Hepatocyte (in vitro differentiated cells): ENCODE measurements at regions not wholly inside any gene's neighbourhood (a gene's known extent, or its start where the extent isn't known, plus 50 kb on each side); places are given as distances from the start of the nearest gene placed in this dataset.

ENCODE experiments used
- EZH2 ChIP-seq: fragments of 200-600 bp; sonication (generic); IDR thresholded peaks from 2 replicates; pipeline ENCODE4 v1.6.1; 2016; ENCODE audit warnings: antibody characterized with exemption, mild to moderate bottlenecking, borderline replicate concordance
- EZH2phosphoT487 ChIP-seq: fragments of 200-600 bp; sonication (generic); IDR thresholded peaks from one replicate; pipeline ENCODE4 v1.6.1; 2018; ENCODE audit warnings: antibody characterized with exemption, mild to moderate bottlenecking, low read depth, moderate library complexity; ENCODE audit not compliant: unreplicated experiment, severe bottlenecking
- TF ChIP-seq, protein P1 (sequence below): fragments of 200-600 bp; sonication (generic); IDR thresholded peaks from 2 replicates; pipeline ENCODE4 v1.5.1; 2016; ENCODE audit warnings: antibody characterized with exemption, mild to moderate bottlenecking; ENCODE audit not compliant: poor library complexity

DNA sequence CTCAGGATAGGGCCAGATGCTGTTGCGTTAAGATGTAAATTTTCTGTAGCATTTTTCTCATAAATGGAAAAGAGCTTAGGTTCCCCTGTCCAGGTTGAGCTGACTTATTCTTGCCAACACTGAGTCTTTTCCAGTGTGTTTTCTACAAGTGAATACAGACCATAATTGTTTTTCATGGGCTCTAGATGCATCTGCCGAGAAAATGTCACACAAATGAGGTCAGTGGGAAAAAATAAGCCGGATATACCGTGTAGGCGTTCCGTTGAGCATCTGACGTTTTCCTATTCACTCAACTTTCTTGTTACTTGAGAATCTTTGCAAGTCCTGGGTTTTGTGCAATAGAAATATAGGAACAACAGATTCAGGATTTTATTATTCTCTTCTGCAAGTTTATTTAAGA, 582.9 kb upstream of the CDH4 start:
- TF ChIP-seq, protein P1, sequence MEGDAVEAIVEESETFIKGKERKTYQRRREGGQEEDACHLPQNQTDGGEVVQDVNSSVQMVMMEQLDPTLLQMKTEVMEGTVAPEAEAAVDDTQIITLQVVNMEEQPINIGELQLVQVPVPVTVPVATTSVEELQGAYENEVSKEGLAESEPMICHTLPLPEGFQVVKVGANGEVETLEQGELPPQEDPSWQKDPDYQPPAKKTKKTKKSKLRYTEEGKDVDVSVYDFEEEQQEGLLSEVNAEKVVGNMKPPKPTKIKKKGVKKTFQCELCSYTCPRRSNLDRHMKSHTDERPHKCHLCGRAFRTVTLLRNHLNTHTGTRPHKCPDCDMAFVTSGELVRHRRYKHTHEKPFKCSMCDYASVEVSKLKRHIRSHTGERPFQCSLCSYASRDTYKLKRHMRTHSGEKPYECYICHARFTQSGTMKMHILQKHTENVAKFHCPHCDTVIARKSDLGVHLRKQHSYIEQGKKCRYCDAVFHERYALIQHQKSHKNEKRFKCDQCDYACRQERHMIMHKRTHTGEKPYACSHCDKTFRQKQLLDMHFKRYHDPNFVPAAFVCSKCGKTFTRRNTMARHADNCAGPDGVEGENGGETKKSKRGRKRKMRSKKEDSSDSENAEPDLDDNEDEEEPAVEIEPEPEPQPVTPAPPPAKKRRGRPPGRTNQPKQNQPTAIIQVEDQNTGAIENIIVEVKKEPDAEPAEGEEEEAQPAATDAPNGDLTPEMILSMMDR = no peak
- TF ChIP-seq EZH2 = no peak
- TF ChIP-seq EZH2phosphoT487 = no peak
